GM12875 (cell line): ENCODE measurements at regions not wholly inside any gene's neighbourhood (a gene's known extent, or its start where the extent isn't known, plus 50 kb on each side); places are given as distances from the start of the nearest gene placed in this dataset.

ENCODE experiments used
- H3K4me3 ChIP-seq: one replicate; pipeline ENCODE4 v1.5.1; 2011; ENCODE audit warnings: low read depth, low read length, control low read depth
- TF ChIP-seq, protein P1 (sequence below): IDR thresholded peaks from 2 replicates; pipeline ENCODE4 v1.5.1; 2011; ENCODE audit warnings: low read depth, mild to moderate bottlenecking, control low read depth, inconsistent platforms, low read length, moderate library complexity, borderline replicate concordance; ENCODE audit not compliant: insufficient read depth

DNA sequence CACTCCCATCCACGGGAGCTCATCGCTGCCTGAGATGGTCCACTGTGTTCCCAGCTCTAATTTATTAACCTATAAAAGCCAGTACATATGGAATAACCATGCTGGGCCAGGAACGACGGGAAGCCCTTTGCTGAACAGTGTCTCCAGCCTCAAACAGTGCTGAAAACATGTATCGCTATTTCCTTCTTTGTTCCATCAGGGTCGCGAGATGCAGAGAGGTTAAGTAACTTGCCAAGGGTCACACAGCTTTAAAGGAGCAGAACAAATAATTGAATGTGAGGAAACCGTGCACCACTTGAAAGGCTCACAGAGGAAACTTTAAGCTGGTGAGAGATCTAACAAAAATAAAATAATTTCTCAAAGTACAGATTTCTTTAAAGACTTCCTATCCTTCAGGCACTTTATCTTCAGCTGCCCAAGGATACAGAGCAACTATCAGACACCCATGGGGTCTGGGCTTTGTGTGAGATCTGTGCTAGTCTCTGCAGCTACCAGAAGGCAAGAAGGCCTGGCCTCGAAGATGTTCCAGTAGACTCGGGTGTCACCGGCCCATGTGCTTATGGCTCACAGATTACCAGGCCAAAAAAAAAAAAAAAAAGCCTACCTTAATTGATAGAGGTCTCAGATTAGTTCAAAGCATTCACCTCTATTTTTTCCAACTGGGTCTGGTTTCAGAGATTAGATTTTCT lies 207.8 kb upstream of the FOXF1 start:
- TF ChIP-seq, protein P1, sequence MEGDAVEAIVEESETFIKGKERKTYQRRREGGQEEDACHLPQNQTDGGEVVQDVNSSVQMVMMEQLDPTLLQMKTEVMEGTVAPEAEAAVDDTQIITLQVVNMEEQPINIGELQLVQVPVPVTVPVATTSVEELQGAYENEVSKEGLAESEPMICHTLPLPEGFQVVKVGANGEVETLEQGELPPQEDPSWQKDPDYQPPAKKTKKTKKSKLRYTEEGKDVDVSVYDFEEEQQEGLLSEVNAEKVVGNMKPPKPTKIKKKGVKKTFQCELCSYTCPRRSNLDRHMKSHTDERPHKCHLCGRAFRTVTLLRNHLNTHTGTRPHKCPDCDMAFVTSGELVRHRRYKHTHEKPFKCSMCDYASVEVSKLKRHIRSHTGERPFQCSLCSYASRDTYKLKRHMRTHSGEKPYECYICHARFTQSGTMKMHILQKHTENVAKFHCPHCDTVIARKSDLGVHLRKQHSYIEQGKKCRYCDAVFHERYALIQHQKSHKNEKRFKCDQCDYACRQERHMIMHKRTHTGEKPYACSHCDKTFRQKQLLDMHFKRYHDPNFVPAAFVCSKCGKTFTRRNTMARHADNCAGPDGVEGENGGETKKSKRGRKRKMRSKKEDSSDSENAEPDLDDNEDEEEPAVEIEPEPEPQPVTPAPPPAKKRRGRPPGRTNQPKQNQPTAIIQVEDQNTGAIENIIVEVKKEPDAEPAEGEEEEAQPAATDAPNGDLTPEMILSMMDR = no peak
- H3K4me3 ChIP-seq = no peak overlapping the region

DNA sequence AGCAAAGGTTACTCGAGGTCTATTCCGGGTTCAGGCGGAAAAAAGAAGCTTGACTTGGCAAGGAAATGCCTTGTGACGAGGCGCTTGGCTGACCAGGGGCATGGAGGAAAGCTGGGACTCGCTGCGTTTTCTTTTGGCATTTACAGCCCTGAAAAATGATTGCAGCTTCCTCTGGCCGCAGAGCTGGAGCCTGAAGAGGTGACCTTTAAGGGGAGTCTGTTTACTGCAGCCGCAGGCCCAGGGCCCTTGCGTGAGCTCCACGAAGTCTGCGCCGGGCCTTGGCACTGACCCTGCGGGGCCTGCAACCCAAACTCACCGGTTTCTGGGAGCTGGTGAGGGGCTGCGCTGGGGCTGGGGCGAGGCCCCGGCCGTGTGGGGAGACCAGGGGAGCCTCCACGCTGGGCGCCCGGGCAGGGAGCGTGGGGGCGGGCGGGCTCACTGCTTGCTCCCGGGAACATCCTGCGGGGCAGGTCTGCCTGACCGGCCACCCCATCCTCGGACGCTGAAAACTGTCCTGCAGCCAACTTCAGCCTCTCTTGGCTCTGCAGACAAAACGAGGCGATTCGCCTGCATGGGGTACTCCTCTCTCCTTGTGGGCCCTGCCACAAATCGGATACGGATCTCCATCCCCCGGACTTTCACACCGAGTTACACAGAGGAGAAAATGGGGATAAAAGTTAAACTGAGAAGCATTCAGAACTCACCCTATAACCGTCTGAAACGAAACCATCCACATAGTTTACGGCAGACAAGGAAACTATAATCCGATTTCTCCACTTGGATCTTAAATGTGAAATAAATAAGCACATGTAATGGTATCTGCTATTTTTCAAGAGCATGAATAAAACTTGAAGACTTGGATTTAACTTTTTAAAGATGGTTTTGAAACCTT lies 206.3 kb upstream of the FOXF1 start:
- TF ChIP-seq, protein P1 = no peak
- no peak overlapping the region for H3K4me3 ChIP-seq

DNA sequence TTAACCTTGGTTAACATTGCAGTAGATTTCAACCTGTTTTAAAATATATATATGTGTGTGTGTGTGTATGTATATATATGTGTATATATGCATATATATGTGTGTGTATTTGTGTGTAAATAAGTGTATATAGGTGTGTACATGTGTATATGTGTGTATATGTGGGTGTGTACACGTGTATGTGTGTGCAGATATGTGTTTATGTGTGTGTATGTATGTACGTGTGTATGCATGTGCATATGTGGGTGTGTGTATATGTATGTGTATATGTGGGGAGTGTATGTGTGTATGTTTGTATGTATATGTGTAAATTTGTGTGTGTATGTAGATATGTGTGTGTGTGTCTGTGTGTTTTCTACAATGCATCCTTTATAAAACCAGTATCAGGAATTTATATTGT lies 205.5 kb upstream of the FOXF1 start:
- TF ChIP-seq, protein P1 = no peak
- H3K4me3 ChIP-seq = no peak overlapping the region

DNA sequence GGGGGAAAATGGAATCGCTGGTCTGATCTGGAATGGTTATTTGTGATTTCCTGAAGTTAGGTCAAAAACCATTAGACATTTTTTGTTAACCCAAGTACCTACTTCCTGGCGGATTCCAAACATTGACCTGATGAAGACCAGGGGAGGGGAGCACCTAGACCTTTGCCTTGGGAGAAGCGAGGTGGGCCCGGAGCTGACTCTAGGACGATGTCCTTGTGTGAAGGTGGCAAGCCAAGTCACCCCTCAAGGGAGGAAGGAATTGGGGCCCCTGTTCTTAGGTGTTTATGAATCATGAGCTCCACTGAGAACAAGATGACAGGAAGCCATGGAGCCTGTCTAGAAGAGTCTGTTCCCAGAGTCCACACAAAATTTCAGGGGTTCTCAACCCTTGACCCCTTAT lies 204.9 kb upstream of the FOXF1 start:
- H3K4me3 ChIP-seq = no peak overlapping the region
- TF ChIP-seq, protein P1 = no peak

DNA sequence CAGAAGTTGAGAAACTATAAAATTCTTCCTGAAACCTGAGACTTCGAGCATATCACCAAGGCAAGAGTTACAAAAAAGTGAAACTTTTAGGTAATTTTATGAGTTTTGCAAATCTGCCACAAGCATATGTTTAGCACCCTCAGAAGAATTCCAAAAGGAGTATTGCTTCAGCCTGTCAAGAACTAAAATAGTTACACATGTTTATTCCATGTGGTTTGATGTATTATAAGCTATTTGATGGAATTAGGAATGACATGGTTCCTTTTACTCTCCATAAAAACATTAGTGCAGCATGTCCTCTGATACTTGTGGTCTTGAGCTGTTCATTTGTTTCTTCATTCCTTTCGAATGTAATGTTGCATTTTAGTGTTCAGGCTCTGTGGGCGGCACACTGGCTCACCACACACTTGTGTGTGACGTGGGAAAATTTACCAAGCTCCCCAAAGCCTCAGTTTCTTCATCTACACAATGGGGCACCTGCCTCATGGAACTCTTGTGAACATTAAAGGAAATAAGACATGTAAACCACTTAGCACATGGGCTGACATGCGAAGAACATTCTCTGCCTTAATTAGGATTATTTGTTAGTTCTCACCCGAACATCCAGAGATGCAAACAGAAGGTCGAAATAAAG lies 204.2 kb upstream of the FOXF1 start:
- no peak overlapping the region for H3K4me3 ChIP-seq
- TF ChIP-seq, protein P1 = no peak

DNA sequence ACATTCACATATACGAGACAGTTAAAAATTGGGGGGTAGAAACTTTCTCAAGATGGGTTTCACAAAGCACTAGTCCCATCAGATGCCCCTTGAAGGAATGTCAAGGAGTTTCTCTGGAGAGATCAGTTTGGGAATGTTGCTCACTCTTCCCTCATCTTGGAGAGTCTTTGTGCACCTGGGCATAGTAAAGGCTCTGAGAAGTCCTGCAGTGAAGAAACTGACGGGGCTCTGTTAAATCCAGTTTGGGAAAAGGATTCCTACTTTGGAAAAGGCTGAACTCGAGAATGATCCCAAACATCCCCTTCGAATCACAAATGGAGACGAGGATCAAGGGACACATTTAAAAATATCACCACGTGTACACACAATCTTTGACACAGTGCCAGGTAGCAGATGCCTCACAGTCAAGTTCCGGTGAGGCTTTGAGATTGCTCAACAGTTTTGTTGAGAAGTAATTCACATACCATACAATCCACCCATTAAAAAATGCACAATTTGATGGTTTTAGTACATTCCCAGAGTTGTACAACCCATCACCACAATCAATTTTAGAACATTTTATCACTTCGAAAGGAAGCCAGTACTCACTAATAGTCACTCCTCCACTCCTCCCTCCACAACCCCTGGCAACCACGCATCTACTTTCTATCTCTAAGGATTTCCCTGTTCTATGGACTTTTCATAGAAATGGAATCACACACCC lies 203.4 kb upstream of the FOXF1 start:
- H3K4me3 ChIP-seq = no peak overlapping the region
- TF ChIP-seq, protein P1 = no peak
